Adrenal gland (tissue), 5 donors: ENCODE measurements at regions not wholly inside any gene's neighbourhood (a gene's known extent, or its start where the extent isn't known, plus 50 kb on each side); places are given as distances from the start of the nearest gene placed in this dataset.

Experiments
- CTCF ChIP-seq, 6 experiments: fragments of 450-650 bp in 4 of 6; fragments of 200-600 bp in 2 of 6; sonication (generic) in 1 of 6; IDR thresholded peaks; 1 replicate in 5 of 6; 2 replicates in 1 of 6; pipeline versions ENCODE4 v1.5.1 to v1.8.0; 2016 to 2021; ENCODE audit warnings: antibody characterized with exemption in 6 of 6, mild to moderate bottlenecking in 2 of 6, moderate library complexity in 1 of 6
- POLR2A ChIP-seq, 2 donors: fragments of 450-650 bp; IDR thresholded peaks; one replicate each; pipeline ENCODE4 v1.6.1; 2017; ENCODE audit warnings: antibody characterized with exemption in 2 of 2, mild to moderate bottlenecking in 2 of 2, moderate library complexity in 1 of 2
- donor health status: DM: no; HTN: no; CAD: no.

GRCh38 chr1:96214982-96215381 lies 506.6 kb upstream of the PTBP2 start:
- TF ChIP-seq CTCF (IDR thresholded peaks at IDR 0.05) = no peak
- TF ChIP-seq POLR2A (IDR thresholded peaks at IDR 0.05) = no peak
